A673 (cell line): ENCODE measurements at regions not wholly inside any gene's neighbourhood (a gene's known extent, or its start where the extent isn't known, plus 50 kb on each side); places are given as distances from the start of the nearest gene placed in this dataset.

Experiments
- CTCF ChIP-seq: fragments of 300-800, 200-600 bp; sonication (generic); conservative IDR thresholded peaks from 2 replicates; pipeline ENCODE4 v1.5.1; 2017; ENCODE audit warnings: low read depth, mild to moderate bottlenecking, antibody characterized with exemption, low read length, moderate library complexity, mixed read lengths
- EZH2 ChIP-seq: fragments of 200-600 bp; sonication (generic); IDR thresholded peaks from 2 replicates; pipeline ENCODE4 v1.6.1; 2017; ENCODE audit warnings: borderline replicate concordance, low read depth, mild to moderate bottlenecking, mixed read lengths, antibody characterized with exemption, low read length; ENCODE audit not compliant: poor library complexity, severe bottlenecking

- TF ChIP-seq EZH2, result no peak
- TF ChIP-seq CTCF, result no peak
Measured at GRCh38 chr4:157897855-157898370, 274.9 kb downstream of the GASK1B start.
